GM12878 (cell line): ENCODE measurements at regions not wholly inside any gene's neighbourhood (a gene's known extent, or its start where the extent isn't known, plus 50 kb on each side); places are given as distances from the start of the nearest gene placed in this dataset.

ENCODE experiments used
- ATAC-seq: fragments of 200-7000 bp; cut with Tn5 transposase; 3 replicates; pipeline ENCODE4 v1.9.1; 2020; ENCODE audit warnings: mild to moderate bottlenecking, moderate library complexity
- BruUV-seq: library from RNA; stranded (reverse); fragments of 400-500 nt; replicated peaks from 2 replicates; lab custom pipeline; 2021; lab: Mats Ljungman, UMichigan
- CTCF ChIA-PET: fragments of 300-600 bp; sonication (Branson Sonifier 250); formaldehyde crosslinking; extraction: SDS; loops from one replicate; lab custom pipeline; 2021; ENCODE audit warnings: inconsistent platforms; lab: Yijun Ruan, JAX
- POLR2A ChIA-PET: fragments of 350-600 bp; formaldehyde crosslinking; extraction: SDS; loops from one replicate; lab custom pipeline; 2021; ENCODE audit warnings: inconsistent platforms; lab: Charles Lee
- RAD21 ChIA-PET: fragments of 300-600 bp; sonication (Branson Sonifier 250); formaldehyde crosslinking; loops from one replicate; lab custom pipeline; 2023; ENCODE audit warnings: antibody characterized with exemption; ENCODE audit not compliant: unreplicated experiment; lab: Charles Lee
- SMC1A ChIA-PET: fragments of 300-600 bp; sonication (Branson Sonifier 250); formaldehyde crosslinking; loops from one replicate; lab custom pipeline; 2023; ENCODE audit not compliant: unreplicated experiment, uncharacterized antibody; lab: Charles Lee
- DNase-seq: peaks from one replicate; pipeline ENCODE4 v3.0.0-alpha.2; 2011; ENCODE audit warnings: low read depth, low spot score
- FAIRE-seq: peaks from 3 replicates; lab custom pipeline; 2011; peaks lifted over from hg19 to GRCh38; lab: Jason Lieb, UNC
- H2AFZ ChIP-seq: 2 replicates; pipeline ENCODE4 v1.6.0; 2011; ENCODE audit warnings: low read depth, low read length, control low read depth; ENCODE audit not compliant: control insufficient read depth
- H3K27ac ChIP-seq: 2 replicates; pipeline ENCODE4 v1.5.1; 2011; ENCODE audit warnings: control low read depth; ENCODE audit not compliant: control insufficient read depth, insufficient read depth
- H3K27me3 ChIP-seq, 2 experiments: replicated peaks in 1 of 2; 2 replicates each; pipeline versions ENCODE4 v1.6.0 to v1.6.1; 2011; ENCODE audit warnings: low read length in 1 of 2; ENCODE audit not compliant: control insufficient read depth in 2 of 2, insufficient read depth in 2 of 2
- H3K36me3 ChIP-seq, 2 experiments: 2 replicates each; pipeline ENCODE4 v1.5.1; 2011; ENCODE audit warnings: low read length in 1 of 2; ENCODE audit not compliant: control insufficient read depth in 2 of 2, insufficient read depth in 2 of 2
- H3K4me1 ChIP-seq: 2 replicates; pipeline ENCODE4 v1.6.1; 2011; ENCODE audit warnings: mild to moderate bottlenecking, low read length, moderate library complexity, mixed read lengths; ENCODE audit not compliant: control insufficient read depth, insufficient read depth
- H3K4me2 ChIP-seq: 2 replicates; pipeline ENCODE4 v1.6.0; 2011; ENCODE audit warnings: control low read depth; ENCODE audit not compliant: control insufficient read depth, insufficient read depth
- H3K4me3 ChIP-seq: fragments of 200-600 bp; sonication (generic); 2 replicates; pipeline ENCODE4 v1.5.1; 2016
- H3K79me2 ChIP-seq: 2 replicates; pipeline ENCODE4 v1.6.0; 2011; ENCODE audit warnings: low read length; ENCODE audit not compliant: control insufficient read depth, insufficient read depth
- H3K9ac ChIP-seq: 2 replicates; pipeline ENCODE4 v1.8.0; 2011; ENCODE audit warnings: low read length, control low read depth, mixed read lengths; ENCODE audit not compliant: control insufficient read depth, insufficient read depth
- H3K9me3 ChIP-seq: replicated peaks from 3 replicates; pipeline ENCODE4 v1.5.1; 2011; ENCODE audit warnings: mild to moderate bottlenecking, low read length; ENCODE audit not compliant: control insufficient read depth, insufficient read depth
- H4K20me1 ChIP-seq: 2 replicates; pipeline ENCODE4 v1.6.0; 2011; ENCODE audit not compliant: control insufficient read depth, insufficient read depth
- FOXK2 ChIP-seq: fragments of 450-650 bp; IDR thresholded peaks from 2 replicates; pipeline ENCODE4 v1.6.1; 2017; ENCODE audit warnings: mild to moderate bottlenecking, moderate library complexity
- IKZF1 ChIP-seq: fragments of 450-650 bp; conservative IDR thresholded peaks from 2 replicates; pipeline ENCODE4 v1.6.1; 2017; ENCODE audit warnings: antibody characterized with exemption, mild to moderate bottlenecking
- MEF2B ChIP-seq: fragments of 450-650 bp; IDR thresholded peaks from 2 replicates; pipeline ENCODE4 v1.6.1; 2018; ENCODE audit warnings: mild to moderate bottlenecking, moderate library complexity; ENCODE audit not compliant: partially characterized antibody, poor library complexity, severe bottlenecking
- MXI1 ChIP-seq: fragments of 150-350 bp; IDR thresholded peaks from 2 replicates; pipeline ENCODE4 v1.6.1; 2011; ENCODE audit warnings: low read depth, mild to moderate bottlenecking, inconsistent platforms, low read length, improper control_type of control experiment
- NFIC ChIP-seq: IDR thresholded peaks from 2 replicates; pipeline ENCODE4 v1.6.1; 2012; ENCODE audit warnings: low read depth, mild to moderate bottlenecking, inconsistent platforms, low read length, moderate library complexity
- NFXL1 ChIP-seq: fragments of 450-650 bp; IDR thresholded peaks from 2 replicates; pipeline ENCODE4 v1.6.1; 2017; ENCODE audit warnings: antibody characterized with exemption, mild to moderate bottlenecking, borderline replicate concordance
- NR2F1 ChIP-seq: fragments of 450-650 bp; conservative IDR thresholded peaks from 2 replicates; pipeline ENCODE4 v1.6.1; 2017; ENCODE audit warnings: mild to moderate bottlenecking
- SREBF1 ChIP-seq: IDR thresholded peaks from 2 replicates; pipeline ENCODE4 v1.6.1; 2012; ENCODE audit warnings: mild to moderate bottlenecking, low read length
- ZBTB4 ChIP-seq: fragments of 450-650 bp; formaldehyde crosslinking; IDR thresholded peaks from 2 replicates; pipeline ENCODE4 v1.4.0; 2022; ENCODE audit warnings: mild to moderate bottlenecking, moderate library complexity
- WGBS: methylation state at CpG from one replicate; pipeline ENCODE4 v1.1.6; 2016; ENCODE audit warnings: low lambda C conversion rate; ENCODE audit not compliant: insufficient replicate concordance, insufficient coverage; ENCODE audit errors: missing lambda C conversion rate; 5-methylcytosine and 5-hydroxymethylcytosine counted together
- in situ Hi-C: fragments of 300-500 bp; cut with MboI; formaldehyde crosslinking; loops from 9 replicates; pipeline ENCODE4 v1.14.3; 2018; ENCODE audit warnings: mixed read lengths
- intact Hi-C: fragments of 100-400 bp; cut with micrococcal nuclease; formaldehyde crosslinking; loops from one replicate; pipeline ENCODE4 v1.14.2; 2022; ENCODE audit not compliant: unreplicated experiment
- TF ChIP-seq, protein P1 (sequence below): IDR thresholded peaks from 2 replicates; pipeline ENCODE4 v1.6.1; 2011; ENCODE audit warnings: low read depth, low read length, improper control_type of control experiment, borderline replicate concordance

GRCh38 chr5:53259176-53259575, 149.6 kb upstream of the MOCS2 start:
- CTCF ChIA-PET = no interaction called here
- whole genome bisulfite sequencing = 0% methylated on average over 1 of the region's 1 CpG
- intact Hi-C loops = no loop called here
- Histone ChIP-seq H3K27me3 (no peaks in the 10 kb centered on the region), H4K20me1 (no peaks in the 10 kb centered on the region; the same call in 1 of the 2 replicates), H3K36me3 (no peaks in the 10 kb centered on the region), H3K27ac (no peak overlapping the region), H3K4me3 (no peak overlapping the region), H3K4me2 (no peak overlapping the region), H3K79me2 (no peaks in the 10 kb centered on the region), H2AFZ (no peak overlapping the region), H3K9me3 (no peaks in the 10 kb centered on the region), H3K4me1 (no peaks in the 10 kb centered on the region), H3K9ac (no peak overlapping the region)
- POLR2A ChIA-PET = no interaction called here
- DNase-seq = no peak
- SMC1A ChIA-PET = no interaction called here
- ATAC-seq = no peak
- BruUV-seq = no TSS peak
- FAIRE-seq = no peak
- in situ Hi-C loops = no loop called here
- TF ChIP-seq ZBTB4 (CRISPR knock-in tag) (no peak), IKZF1 (no peak), NFXL1 (no peak), NFIC (no peak), NR2F1 (no peak), MEF2B (no peak), FOXK2 (no peak), SREBF1 (no peak), MXI1 (no peak)
- TF ChIP-seq, protein P1, sequence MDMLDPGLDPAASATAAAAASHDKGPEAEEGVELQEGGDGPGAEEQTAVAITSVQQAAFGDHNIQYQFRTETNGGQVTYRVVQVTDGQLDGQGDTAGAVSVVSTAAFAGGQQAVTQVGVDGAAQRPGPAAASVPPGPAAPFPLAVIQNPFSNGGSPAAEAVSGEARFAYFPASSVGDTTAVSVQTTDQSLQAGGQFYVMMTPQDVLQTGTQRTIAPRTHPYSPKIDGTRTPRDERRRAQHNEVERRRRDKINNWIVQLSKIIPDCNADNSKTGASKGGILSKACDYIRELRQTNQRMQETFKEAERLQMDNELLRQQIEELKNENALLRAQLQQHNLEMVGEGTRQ = no peak
- RAD21 ChIA-PET = no interaction called here
